NCI-H2171 treated with DMSO at 0.1 percent for 48 hours (cell line): ENCODE measurements at regions not wholly inside any gene's neighbourhood (a gene's known extent, or its start where the extent isn't known, plus 50 kb on each side); places are given as distances from the start of the nearest gene placed in this dataset.
A peak's percentile ranks its signal among the peaks of the same experiment; 100 is the strongest.
"Not testable (repeated sequence)": the region's sequence is repeated elsewhere in the genome, so short reads cannot be mapped to it uniquely, and the experiment has no call there.

Experiments used
- DNase-seq: peaks from one replicate; lab custom pipeline; 2025; lab: John Stamatoyannopoulos, UW

GRCh38 chr7:125255810-125256209 is 326.2 kb upstream of the POT1 start:
- DNase-seq, result no peak

GRCh38 chr7:125254566-125254965 is 324.9 kb upstream of the POT1 start:
- no peak for DNase-seq

- no peak for DNase-seq
These were observed 324.0 kb upstream of the POT1 start for GRCh38 chr7:125253452-125254190.

GRCh38 chr7:125247514-125248098 is 318.0 kb upstream of the POT1 start:
- no peak for DNase-seq

- DNase-seq, result no peak
These were observed 317.1 kb upstream of the POT1 start for GRCh38 chr7:125246706-125247105.

- no peak for DNase-seq
These were observed 311.9 kb upstream of the POT1 start for GRCh38 chr7:125241548-125241947.

GRCh38 chr7:125222596-125222995 is 293.0 kb upstream of the POT1 start:
- DNase-seq, result no peak

GRCh38 chr7:125218076-125218475 is 288.5 kb upstream of the POT1 start:
- no peak for DNase-seq

- no peak for DNase-seq
These were observed 271.4 kb upstream of the POT1 start for GRCh38 chr7:125201002-125201401.

- DNase-seq, result no peak
These were observed 268.2 kb upstream of the POT1 start for GRCh38 chr7:125197731-125198393.

- no peak for DNase-seq
These were observed 265.5 kb upstream of the POT1 start for GRCh38 chr7:125195156-125195555.

GRCh38 chr7:125193263-125193662 is 263.6 kb upstream of the POT1 start:
- DNase-seq, result no peak

- no peak for DNase-seq
These were observed 255.2 kb upstream of the POT1 start for GRCh38 chr7:125184801-125185200.

GRCh38 chr7:125181569-125182267 is 252.1 kb upstream of the POT1 start:
- not testable (repeated sequence) for DNase-seq

GRCh38 chr7:125173571-125173970 is 243.9 kb upstream of the POT1 start:
- DNase-seq, result no peak

GRCh38 chr7:125169088-125169487 is 239.5 kb upstream of the POT1 start:
- no peak for DNase-seq

- no peak for DNase-seq
These were observed 225.3 kb upstream of the POT1 start for GRCh38 chr7:125154930-125155329.

GRCh38 chr7:125149151-125149550 is 219.5 kb upstream of the POT1 start:
- DNase-seq, result peak; percentile 50

GRCh38 chr7:125147047-125147446 is 217.4 kb upstream of the POT1 start:
- peak; percentile 67 for DNase-seq

GRCh38 chr7:125136755-125137532 is 207.3 kb upstream of the POT1 start:
- no peak for DNase-seq

GRCh38 chr7:125136341-125136740 is 206.7 kb upstream of the POT1 start:
- no peak for DNase-seq

- DNase-seq, result no peak
These were observed 200.5 kb upstream of the POT1 start for GRCh38 chr7:125130173-125130572.
